22Rv1 (cell line): ENCODE measurements at regions not wholly inside any gene's neighbourhood (a gene's known extent, or its start where the extent isn't known, plus 50 kb on each side); places are given as distances from the start of the nearest gene placed in this dataset.

Experiments
- CTCF ChIP-seq: fragments of 450-650 bp; IDR thresholded peaks from 2 replicates; pipeline ENCODE4 v1.5.1; 2017; ENCODE audit warnings: mild to moderate bottlenecking
- ZFX ChIP-seq: fragments of 450-650 bp; IDR thresholded peaks from 2 replicates; pipeline ENCODE4 v1.6.1; 2017; ENCODE audit warnings: antibody characterized with exemption, borderline replicate concordance

GRCh38 chr5:143629871-143630659, 181.9 kb upstream of the HMHB1 start:
- TF ChIP-seq CTCF (no peak), ZFX (no peak)
